Esophagus (tissue), 2 donors: ENCODE measurements at regions not wholly inside any gene's neighbourhood (a gene's known extent, or its start where the extent isn't known, plus 50 kb on each side); places are given as distances from the start of the nearest gene placed in this dataset.

ENCODE experiments used
- H3K27ac ChIP-seq, 2 donors: one replicate each; pipeline ENCODE4 v1.5.1; 2013; ENCODE audit warnings: low read depth in 2 of 2, mild to moderate bottlenecking in 2 of 2, inconsistent platforms in 1 of 2, low read length in 1 of 2, moderate library complexity in 1 of 2
- H3K27me3 ChIP-seq, 2 donors: one replicate each; pipeline ENCODE4 v1.6.1; 2013; ENCODE audit warnings: low read length in 2 of 2, control low read depth in 1 of 2, mild to moderate bottlenecking in 1 of 2; ENCODE audit not compliant: insufficient read depth in 2 of 2, control insufficient read depth in 1 of 2
- H3K36me3 ChIP-seq, 2 donors: one replicate each; pipeline ENCODE4 v1.6.1; 2013; ENCODE audit warnings: low read length in 1 of 2; ENCODE audit not compliant: control insufficient read depth in 2 of 2, insufficient read depth in 2 of 2
- H3K4me1 ChIP-seq, 2 donors: one replicate each; pipeline ENCODE4 v1.6.1; 2013; ENCODE audit warnings: low read length in 1 of 2; ENCODE audit not compliant: control insufficient read depth in 2 of 2, insufficient read depth in 2 of 2
- H3K4me3 ChIP-seq, 2 donors: one replicate each; pipeline ENCODE4 v1.5.1; 2013; ENCODE audit warnings: low read length in 2 of 2, mild to moderate bottlenecking in 2 of 2, low read depth in 1 of 2, moderate library complexity in 1 of 2
- H3K9me3 ChIP-seq, 2 donors: one replicate each; pipeline ENCODE4 v1.6.1; 2013; ENCODE audit warnings: mild to moderate bottlenecking in 2 of 2, low read depth in 1 of 2, low read length in 1 of 2, moderate library complexity in 1 of 2; ENCODE audit not compliant: control insufficient read depth in 2 of 2, insufficient read depth in 1 of 2
- WGBS, 2 donors: extraction: QIAGEN DNeasy Blood & Tissue Kit; methylation state at CpG; one replicate each; pipeline ENCODE4 v1.1.7; 2013; 5-methylcytosine and 5-hydroxymethylcytosine counted together
- donor health status: healthy with polysubstance abuse.
- donor health status: Bipolar disorder and iron deficiency.

- no peaks in the 10 kb centered on the region for H3K4me1 ChIP-seq
- H3K36me3 ChIP-seq = no peaks in the 10 kb centered on the region
- 65 to 75% methylated on average over 4 of the region's 4 CpGs for WGBS, 2 donors
- no peak overlapping the region for H3K27ac ChIP-seq
- no peaks in the 10 kb centered on the region for H3K9me3 ChIP-seq
- no peaks in the 10 kb centered on the region for H3K27me3 ChIP-seq
- H3K4me3 ChIP-seq = no peak overlapping the region
Measured at GRCh38 chr5:158013303-158013702, 154.4 kb upstream of the CLINT1 start.

GRCh38 chr5:158011422-158011821 is 152.5 kb upstream of the CLINT1 start:
- H3K27me3 ChIP-seq = no peaks in the 10 kb centered on the region
- H3K4me1 ChIP-seq = no peaks in the 10 kb centered on the region
- H3K36me3 ChIP-seq = no peaks in the 10 kb centered on the region
- H3K9me3 ChIP-seq = no peaks in the 10 kb centered on the region
- H3K4me3 ChIP-seq = no peak overlapping the region
- H3K27ac ChIP-seq = no peak overlapping the region

- Histone ChIP-seq H3K4me1 (no peaks in the 10 kb centered on the region), H3K9me3 (no peaks in the 10 kb centered on the region), H3K27ac (no peak overlapping the region), H3K4me3 (no peak overlapping the region), H3K36me3 (no peaks in the 10 kb centered on the region), H3K27me3 (no peaks in the 10 kb centered on the region)
- 81 to 92% methylated on average over 7 of the region's 7 CpGs for whole genome bisulfite sequencing, 2 donors
Measured at GRCh38 chr5:158010831-158011230, 151.9 kb upstream of the CLINT1 start.

GRCh38 chr5:158007336-158007735 is 148.4 kb upstream of the CLINT1 start:
- H3K36me3 ChIP-seq = no peaks in the 10 kb centered on the region
- WGBS, 2 donors = 72 to 77% methylated on average over 3 of the region's 3 CpGs

GRCh38 chr5:157999696-158000095 is 140.8 kb upstream of the CLINT1 start:
- no peak overlapping the region for H3K4me3 ChIP-seq
- H3K36me3 ChIP-seq = no peaks in the 10 kb centered on the region
- H3K4me1 ChIP-seq = no peaks in the 10 kb centered on the region
- H3K9me3 ChIP-seq = no peaks in the 10 kb centered on the region
- H3K27me3 ChIP-seq = no peaks in the 10 kb centered on the region
- H3K27ac ChIP-seq = no peak overlapping the region
- WGBS, 2 donors = 74 to 84% methylated on average over 2 of the region's 2 CpGs

More at GRCh38 chr5:158007336-158007735, 148.4 kb upstream of the CLINT1 start:
- Histone ChIP-seq H3K27ac (no peak overlapping the region), H3K4me3 (no peak overlapping the region), H3K4me1 (no peaks in the 10 kb centered on the region), H3K9me3 (no peaks in the 10 kb centered on the region), H3K27me3 (no peaks in the 10 kb centered on the region)

GRCh38 chr5:157997991-157998504 is 139.1 kb upstream of the CLINT1 start:
- WGBS, 2 donors = 69 to 73% methylated on average over 8 of the region's 8 CpGs
- Histone ChIP-seq H3K27me3 (no peaks in the 10 kb centered on the region), H3K4me1 (peaks cover 0 to 4% of the 10 kb centered on the region in 2 donors), H3K36me3 (no peaks in the 10 kb centered on the region), H3K27ac (peak overlapping the region; percentile 55 to 82), H3K9me3 (no peaks in the 10 kb centered on the region), H3K4me3 (no peak overlapping the region)

GRCh38 chr5:157994906-157995519 is 136.1 kb upstream of the CLINT1 start:
- no peaks in the 10 kb centered on the region for H3K9me3 ChIP-seq
- peaks cover 0 to 4% of the 10 kb centered on the region in 2 donors for H3K4me1 ChIP-seq
- no peak overlapping the region for H3K4me3 ChIP-seq
- H3K27me3 ChIP-seq = no peaks in the 10 kb centered on the region
- WGBS, 2 donors = 19% methylated on average over 8 of the region's 8 CpGs
- H3K36me3 ChIP-seq = no peaks in the 10 kb centered on the region
- no peak overlapping the region for H3K27ac ChIP-seq

GRCh38 chr5:157993986-157994691 is 135.2 kb upstream of the CLINT1 start:
- 63 to 66% methylated on average over 6 of the region's 6 CpGs for WGBS, 2 donors
- Histone ChIP-seq H3K27ac (no peak overlapping the region), H3K4me1 (peaks cover 0 to 4% of the 10 kb centered on the region in 2 donors), H3K9me3 (no peaks in the 10 kb centered on the region), H3K27me3 (no peaks in the 10 kb centered on the region), H3K36me3 (no peaks in the 10 kb centered on the region), H3K4me3 (no peak overlapping the region)

GRCh38 chr5:157993201-157993600 is 134.3 kb upstream of the CLINT1 start:
- WGBS, 2 donors = 71 to 83% methylated on average over 2 of the region's 2 CpGs
- H3K27me3 ChIP-seq = no peaks in the 10 kb centered on the region
- H3K4me1 ChIP-seq = peaks cover 0 to 4% of the 10 kb centered on the region in 2 donors
- no peaks in the 10 kb centered on the region for H3K9me3 ChIP-seq
- no peaks in the 10 kb centered on the region for H3K36me3 ChIP-seq
- H3K4me3 ChIP-seq = no peak overlapping the region
- no peak overlapping the region for H3K27ac ChIP-seq
